ENCODE measurements at regions not wholly inside any gene's neighbourhood (a gene's known extent, or its start where the extent isn't known, plus 50 kb on each side); places are given as distances from the start of the nearest gene placed in this dataset.

DNA sequence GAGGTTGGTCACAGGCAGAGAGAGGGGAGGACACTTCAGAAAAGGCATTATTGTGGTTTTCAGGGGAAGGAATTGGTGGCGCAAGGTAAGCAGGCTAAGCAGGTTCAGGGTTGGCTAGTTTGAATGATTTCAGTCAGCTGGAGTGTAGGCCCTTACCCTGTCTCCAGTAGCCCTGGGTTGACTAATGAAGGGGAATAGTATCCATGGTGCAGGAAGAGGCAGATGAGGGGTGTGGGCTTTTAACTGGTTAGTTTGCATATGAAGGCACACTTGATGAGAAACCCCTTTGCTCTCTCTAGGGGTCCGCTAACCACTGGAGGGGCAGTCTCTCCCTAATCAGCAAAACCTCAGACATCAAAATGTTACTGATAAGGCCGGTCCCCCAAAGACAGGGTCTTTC lies 249.7 kb downstream of the AASDHPPT start (continued):
- TF ChIP-seq PATZ1 (tag by site-specific recombination; IDR thresholded peaks at IDR 0.05) (no peak), YY2 (tag by site-specific recombination; IDR thresholded peaks at IDR 0.05) (no peak)

- Histone ChIP-seq H3K4me3 (ENCODE audit: low read depth, low read length) (no peak overlapping the region), H3K9me3 (ENCODE audit: control insufficient read depth, insufficient read depth, low read depth, low read length) (no peaks in the 10 kb centered on the region), H3K27ac (ENCODE audit: extremely low read depth, low read depth, low read length) (no peak overlapping the region), H3K4me1 (ENCODE audit: control insufficient read depth, insufficient read depth, low read length) (no peaks in the 10 kb centered on the region), H3K36me3 (ENCODE audit: control insufficient read depth in 2 of 2, insufficient read depth in 1 of 2, low read length in 2 of 2) (no peaks in the 10 kb centered on the region)
- CTCF ChIA-PET: interaction anchor here (0.6 kb wide), 1 partner anchor 147 kb away, joined by 5 read pairs; no protein-coding TSS in a partner anchor
- TF ChIP-seq, protein P1, sequence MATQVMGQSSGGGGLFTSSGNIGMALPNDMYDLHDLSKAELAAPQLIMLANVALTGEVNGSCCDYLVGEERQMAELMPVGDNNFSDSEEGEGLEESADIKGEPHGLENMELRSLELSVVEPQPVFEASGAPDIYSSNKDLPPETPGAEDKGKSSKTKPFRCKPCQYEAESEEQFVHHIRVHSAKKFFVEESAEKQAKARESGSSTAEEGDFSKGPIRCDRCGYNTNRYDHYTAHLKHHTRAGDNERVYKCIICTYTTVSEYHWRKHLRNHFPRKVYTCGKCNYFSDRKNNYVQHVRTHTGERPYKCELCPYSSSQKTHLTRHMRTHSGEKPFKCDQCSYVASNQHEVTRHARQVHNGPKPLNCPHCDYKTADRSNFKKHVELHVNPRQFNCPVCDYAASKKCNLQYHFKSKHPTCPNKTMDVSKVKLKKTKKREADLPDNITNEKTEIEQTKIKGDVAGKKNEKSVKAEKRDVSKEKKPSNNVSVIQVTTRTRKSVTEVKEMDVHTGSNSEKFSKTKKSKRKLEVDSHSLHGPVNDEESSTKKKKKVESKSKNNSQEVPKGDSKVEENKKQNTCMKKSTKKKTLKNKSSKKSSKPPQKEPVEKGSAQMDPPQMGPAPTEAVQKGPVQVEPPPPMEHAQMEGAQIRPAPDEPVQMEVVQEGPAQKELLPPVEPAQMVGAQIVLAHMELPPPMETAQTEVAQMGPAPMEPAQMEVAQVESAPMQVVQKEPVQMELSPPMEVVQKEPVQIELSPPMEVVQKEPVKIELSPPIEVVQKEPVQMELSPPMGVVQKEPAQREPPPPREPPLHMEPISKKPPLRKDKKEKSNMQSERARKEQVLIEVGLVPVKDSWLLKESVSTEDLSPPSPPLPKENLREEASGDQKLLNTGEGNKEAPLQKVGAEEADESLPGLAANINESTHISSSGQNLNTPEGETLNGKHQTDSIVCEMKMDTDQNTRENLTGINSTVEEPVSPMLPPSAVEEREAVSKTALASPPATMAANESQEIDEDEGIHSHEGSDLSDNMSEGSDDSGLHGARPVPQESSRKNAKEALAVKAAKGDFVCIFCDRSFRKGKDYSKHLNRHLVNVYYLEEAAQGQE (tag by site-specific recombination; IDR thresholded peaks at IDR 0.05): no peak
- TF ChIP-seq, protein P2, sequence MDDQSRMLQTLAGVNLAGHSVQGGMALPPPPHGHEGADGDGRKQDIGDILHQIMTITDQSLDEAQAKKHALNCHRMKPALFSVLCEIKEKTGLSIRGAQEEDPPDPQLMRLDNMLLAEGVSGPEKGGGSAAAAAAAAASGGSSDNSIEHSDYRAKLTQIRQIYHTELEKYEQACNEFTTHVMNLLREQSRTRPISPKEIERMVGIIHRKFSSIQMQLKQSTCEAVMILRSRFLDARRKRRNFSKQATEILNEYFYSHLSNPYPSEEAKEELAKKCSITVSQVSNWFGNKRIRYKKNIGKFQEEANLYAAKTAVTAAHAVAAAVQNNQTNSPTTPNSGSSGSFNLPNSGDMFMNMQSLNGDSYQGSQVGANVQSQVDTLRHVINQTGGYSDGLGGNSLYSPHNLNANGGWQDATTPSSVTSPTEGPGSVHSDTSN (CRISPR knock-in tag; IDR thresholded peaks at IDR 0.05): no peak
- POLR2A ChIA-PET: no interaction called here
These were observed 250.2 kb downstream of the AASDHPPT start for GRCh38 chr11:106327637-106328036.

DNA sequence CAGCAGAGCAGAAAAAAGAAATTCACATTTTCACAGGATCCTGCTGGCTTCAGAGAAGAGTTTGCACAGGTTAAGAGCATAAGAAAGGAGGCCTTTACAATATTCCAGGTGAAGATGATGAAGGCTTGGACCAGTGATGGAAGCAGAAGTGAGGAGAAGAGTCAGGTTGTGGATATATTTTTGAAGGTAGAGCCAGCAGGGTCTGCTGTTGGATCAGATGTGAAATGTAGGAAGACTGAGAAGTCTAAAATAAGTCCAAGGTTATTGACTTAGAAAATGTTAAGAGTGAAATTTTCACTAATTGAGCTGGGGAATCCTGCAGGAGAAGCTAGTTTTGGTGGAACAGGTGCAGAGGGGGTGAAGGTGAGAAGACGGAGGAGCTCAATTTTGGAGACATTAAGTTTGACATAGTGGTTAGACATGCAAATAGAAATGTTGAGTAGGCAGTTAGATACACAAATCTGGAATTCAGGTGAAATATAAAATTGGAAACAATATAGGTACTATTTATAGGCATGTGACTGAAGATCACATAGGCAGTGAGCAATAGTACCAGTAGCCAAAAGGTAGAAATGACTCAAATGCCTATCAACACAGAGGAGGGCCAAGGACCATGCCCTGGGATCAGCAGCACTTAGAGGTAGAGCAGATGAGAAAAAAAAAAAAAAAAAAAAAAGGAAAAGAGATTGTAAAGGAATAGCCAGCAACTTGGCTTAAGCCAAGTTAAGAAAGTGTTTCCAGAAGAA lies 252.0 kb downstream of the AASDHPPT start:
- ChIA-PET CTCF (interaction anchor here (1.1 kb wide), 1 partner anchor 26 kb away, joined by 3 read pairs; no protein-coding TSS in a partner anchor), POLR2A (no interaction called here)

More for the DNA sequence above, 252.0 kb downstream of the AASDHPPT start:
- no peak for TF ChIP-seq REPIN1 (tag by site-specific recombination; IDR thresholded peaks at IDR 0.05; ENCODE audit: low read depth)
- TF ChIP-seq, protein P3, sequence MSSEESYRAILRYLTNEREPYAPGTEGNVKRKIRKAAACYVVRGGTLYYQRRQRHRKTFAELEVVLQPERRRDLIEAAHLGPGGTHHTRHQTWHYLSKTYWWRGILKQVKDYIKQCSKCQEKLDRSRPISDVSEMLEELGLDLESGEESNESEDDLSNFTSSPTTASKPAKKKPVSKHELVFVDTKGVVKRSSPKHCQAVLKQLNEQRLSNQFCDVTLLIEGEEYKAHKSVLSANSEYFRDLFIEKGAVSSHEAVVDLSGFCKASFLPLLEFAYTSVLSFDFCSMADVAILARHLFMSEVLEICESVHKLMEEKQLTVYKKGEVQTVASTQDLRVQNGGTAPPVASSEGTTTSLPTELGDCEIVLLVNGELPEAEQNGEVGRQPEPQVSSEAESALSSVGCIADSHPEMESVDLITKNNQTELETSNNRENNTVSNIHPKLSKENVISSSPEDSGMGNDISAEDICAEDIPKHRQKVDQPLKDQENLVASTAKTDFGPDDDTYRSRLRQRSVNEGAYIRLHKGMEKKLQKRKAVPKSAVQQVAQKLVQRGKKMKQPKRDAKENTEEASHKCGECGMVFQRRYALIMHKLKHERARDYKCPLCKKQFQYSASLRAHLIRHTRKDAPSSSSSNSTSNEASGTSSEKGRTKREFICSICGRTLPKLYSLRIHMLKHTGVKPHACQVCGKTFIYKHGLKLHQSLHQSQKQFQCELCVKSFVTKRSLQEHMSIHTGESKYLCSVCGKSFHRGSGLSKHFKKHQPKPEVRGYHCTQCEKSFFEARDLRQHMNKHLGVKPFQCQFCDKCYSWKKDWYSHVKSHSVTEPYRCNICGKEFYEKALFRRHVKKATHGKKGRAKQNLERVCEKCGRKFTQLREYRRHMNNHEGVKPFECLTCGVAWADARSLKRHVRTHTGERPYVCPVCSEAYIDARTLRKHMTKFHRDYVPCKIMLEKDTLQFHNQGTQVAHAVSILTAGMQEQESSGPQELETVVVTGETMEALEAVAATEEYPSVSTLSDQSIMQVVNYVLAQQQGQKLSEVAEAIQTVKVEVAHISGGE (tag by site-specific recombination; conservative IDR thresholded peaks at IDR 0.05; ENCODE audit: low read depth): no peak
- TF ChIP-seq SP3 (tag by site-specific recombination; IDR thresholded peaks at IDR 0.05): no peak
- no peak for TF ChIP-seq ZFHX2 (tag by site-specific recombination; conservative IDR thresholded peaks at IDR 0.05)
- TF ChIP-seq ZNF530 (tag by site-specific recombination; IDR thresholded peaks at IDR 0.05; ENCODE audit: low read depth): no peak
- TF ChIP-seq BCL11A (tag by site-specific recombination; IDR thresholded peaks at IDR 0.05; ENCODE audit: low read depth): no peak
- TF ChIP-seq ZNF416 (tag by site-specific recombination; IDR thresholded peaks at IDR 0.05): no peak
- no peak for TF ChIP-seq ZNF16 (tag by site-specific recombination; IDR thresholded peaks at IDR 0.05; ENCODE audit: low read depth)
- TF ChIP-seq BCL11B (tag by site-specific recombination; IDR thresholded peaks at IDR 0.05; ENCODE audit: low read depth): no peak
- no peak for TF ChIP-seq ZNF394 (tag by site-specific recombination; IDR thresholded peaks at IDR 0.05; ENCODE audit: borderline replicate concordance)
- no peak for TF ChIP-seq ZNF837 (tag by site-specific recombination; IDR thresholded peaks at IDR 0.05)
- no peak for TF ChIP-seq ZNF776 (tag by site-specific recombination; IDR thresholded peaks at IDR 0.05; ENCODE audit: borderline replicate concordance)
- no peak for TF ChIP-seq ZNF19 (tag by site-specific recombination; IDR thresholded peaks at IDR 0.05; ENCODE audit: low read depth)
- no peak for TF ChIP-seq ZNF548 (tag by site-specific recombination; IDR thresholded peaks at IDR 0.05)
- TF ChIP-seq ZNF433 (tag by site-specific recombination; IDR thresholded peaks at IDR 0.05; ENCODE audit: low read depth): no peak
- Histone ChIP-seq H3K36me3 (ENCODE audit: control insufficient read depth in 2 of 2, insufficient read depth in 1 of 2, low read length in 2 of 2) (no peaks in the 10 kb centered on the region), H3K4me1 (ENCODE audit: control insufficient read depth, insufficient read depth, low read length) (no peaks in the 10 kb centered on the region), H3K4me3 (ENCODE audit: low read depth, low read length) (no peak overlapping the region), H3K9me3 (ENCODE audit: control insufficient read depth, insufficient read depth, low read depth, low read length) (no peaks in the 10 kb centered on the region), H3K27ac (ENCODE audit: extremely low read depth, low read depth, low read length) (no peak overlapping the region)

Data from HEK293 (cell line).